ENCODE measurements at regions not wholly inside any gene's neighbourhood (a gene's known extent, or its start where the extent isn't known, plus 50 kb on each side); places are given as distances from the start of the nearest gene placed in this dataset.

GRCh38 chr6:8177721-8178120, 75.4 kb upstream of the EEF1E1 start:
- TF ChIP-seq, protein P1, sequence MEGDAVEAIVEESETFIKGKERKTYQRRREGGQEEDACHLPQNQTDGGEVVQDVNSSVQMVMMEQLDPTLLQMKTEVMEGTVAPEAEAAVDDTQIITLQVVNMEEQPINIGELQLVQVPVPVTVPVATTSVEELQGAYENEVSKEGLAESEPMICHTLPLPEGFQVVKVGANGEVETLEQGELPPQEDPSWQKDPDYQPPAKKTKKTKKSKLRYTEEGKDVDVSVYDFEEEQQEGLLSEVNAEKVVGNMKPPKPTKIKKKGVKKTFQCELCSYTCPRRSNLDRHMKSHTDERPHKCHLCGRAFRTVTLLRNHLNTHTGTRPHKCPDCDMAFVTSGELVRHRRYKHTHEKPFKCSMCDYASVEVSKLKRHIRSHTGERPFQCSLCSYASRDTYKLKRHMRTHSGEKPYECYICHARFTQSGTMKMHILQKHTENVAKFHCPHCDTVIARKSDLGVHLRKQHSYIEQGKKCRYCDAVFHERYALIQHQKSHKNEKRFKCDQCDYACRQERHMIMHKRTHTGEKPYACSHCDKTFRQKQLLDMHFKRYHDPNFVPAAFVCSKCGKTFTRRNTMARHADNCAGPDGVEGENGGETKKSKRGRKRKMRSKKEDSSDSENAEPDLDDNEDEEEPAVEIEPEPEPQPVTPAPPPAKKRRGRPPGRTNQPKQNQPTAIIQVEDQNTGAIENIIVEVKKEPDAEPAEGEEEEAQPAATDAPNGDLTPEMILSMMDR (IDR thresholded peaks at IDR 0.05 in 4 of 5, conservative IDR thresholded peaks at IDR 0.05 in 1 of 5), result no peak
- no peak for TF ChIP-seq POLR2A (IDR thresholded peaks at IDR 0.05)
- ATAC-seq, result no peak
- H3K4me1 ChIP-seq, result no peaks in the 10 kb centered on the region
- intact Hi-C loops (cut with DNase I; ENCODE audit: low total_unique reads) (no loop called here), in situ Hi-C loops (cut with MboI; ENCODE audit: low sequenced_read_pairs in 4 of 4) (no loop called here)
- no peak for DNase-seq
- H3K4me3 ChIP-seq, result no peak overlapping the region
- no peaks in the 10 kb centered on the region for H3K36me3 ChIP-seq
- no peak overlapping the region for H3K27ac ChIP-seq
- no peaks in the 10 kb centered on the region for H3K9me3 ChIP-seq
- H3K27me3 ChIP-seq, result no peaks in the 10 kb centered on the region

DNA sequence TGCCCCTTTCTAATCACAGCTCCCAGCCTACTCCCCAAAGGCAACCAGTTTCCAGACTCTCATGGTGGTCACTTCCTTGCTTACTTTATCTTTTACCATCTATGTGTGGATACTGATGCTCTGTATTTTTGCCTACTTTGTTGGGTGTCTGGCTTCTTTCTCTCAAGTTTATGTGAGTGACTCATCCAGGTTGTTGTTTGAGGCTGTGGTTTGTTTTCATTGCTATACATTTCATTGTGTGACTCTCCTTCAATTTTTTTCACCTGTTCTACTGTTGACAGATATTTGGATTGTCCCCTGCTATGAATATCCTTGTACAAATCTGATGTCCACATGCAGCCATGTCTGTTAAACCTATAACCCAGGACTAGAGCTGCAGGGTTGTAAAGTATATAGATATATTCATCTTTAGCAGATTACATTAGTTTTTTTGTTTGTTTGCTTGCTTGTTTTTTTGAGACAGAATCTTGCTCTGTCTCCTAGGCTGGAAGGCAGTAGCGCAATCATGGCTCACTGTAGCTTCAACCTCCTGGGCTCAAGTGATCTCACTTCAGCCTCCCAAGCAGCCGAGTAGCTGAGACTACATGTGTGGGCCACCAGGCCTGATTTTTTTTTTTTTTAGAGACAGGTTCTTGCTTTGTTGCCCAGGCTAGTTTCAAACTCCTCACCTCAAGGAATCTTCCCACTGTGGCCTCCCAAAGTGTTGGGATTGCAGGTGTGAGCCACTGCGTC, 72.9 kb upstream of the EEF1E1 start:
- no peak overlapping the region for H3K27ac ChIP-seq
- H3K27me3 ChIP-seq, result no peaks in the 10 kb centered on the region
- in situ Hi-C loops (cut with MboI; ENCODE audit: low sequenced_read_pairs in 4 of 4), result no loop called here
- TF ChIP-seq, protein P1 (IDR thresholded peaks at IDR 0.05 in 4 of 5, conservative IDR thresholded peaks at IDR 0.05 in 1 of 5), result no peak
- TF ChIP-seq POLR2A (IDR thresholded peaks at IDR 0.05), result no peak
- H3K4me3 ChIP-seq, result no peak overlapping the region
- no peaks in the 10 kb centered on the region for H3K4me1 ChIP-seq
- H3K36me3 ChIP-seq, result no peaks in the 10 kb centered on the region
- H3K9me3 ChIP-seq, result no peaks in the 10 kb centered on the region
- DNase-seq (no peak), ATAC-seq (no peak)
- intact Hi-C loops (cut with DNase I; ENCODE audit: low total_unique reads), result no loop called here

- intact Hi-C loops (cut with DNase I; ENCODE audit: low total_unique reads), result no loop called here
- H3K9me3 ChIP-seq, result no peaks in the 10 kb centered on the region
- in situ Hi-C loops (cut with MboI; ENCODE audit: low sequenced_read_pairs in 4 of 4), result no loop called here
- no peak for TF ChIP-seq POLR2A (IDR thresholded peaks at IDR 0.05)
- TF ChIP-seq, protein P1 (IDR thresholded peaks at IDR 0.05 in 4 of 5, conservative IDR thresholded peaks at IDR 0.05 in 1 of 5), result no peak
- DNase-seq (no peak), ATAC-seq (no peak)
- no peaks in the 10 kb centered on the region for H3K27me3 ChIP-seq
- H3K4me3 ChIP-seq, result no peak overlapping the region
- H3K27ac ChIP-seq, result no peak overlapping the region
- no peaks in the 10 kb centered on the region for H3K4me1 ChIP-seq
- H3K36me3 ChIP-seq, result no peaks in the 10 kb centered on the region
These were observed 72.2 kb upstream of the EEF1E1 start for GRCh38 chr6:8174571-8174970.

DNA sequence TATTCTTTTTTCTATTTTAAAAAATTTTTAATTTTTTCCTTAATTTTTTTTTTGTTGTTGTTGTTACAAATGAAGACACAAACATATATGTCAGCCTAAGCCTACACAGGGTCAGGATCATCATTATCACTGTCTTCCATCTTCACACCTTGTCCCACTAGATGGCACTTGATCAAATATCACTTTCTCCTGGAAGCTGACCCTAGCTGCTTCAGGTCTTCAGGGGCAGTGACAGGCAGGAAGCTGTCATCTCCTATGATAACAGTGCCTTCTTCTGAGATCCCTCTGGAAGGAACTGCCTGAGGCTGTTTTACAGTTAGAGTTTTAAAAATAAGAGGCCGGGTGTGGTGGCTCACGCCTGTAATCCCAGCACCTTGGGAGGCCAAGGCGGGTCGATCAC, 70.2 kb upstream of the EEF1E1 start:
- H3K4me1 ChIP-seq, result no peaks in the 10 kb centered on the region
- no peaks in the 10 kb centered on the region for H3K27me3 ChIP-seq
- in situ Hi-C loops (cut with MboI; ENCODE audit: low sequenced_read_pairs in 4 of 4), result no loop called here
- H3K27ac ChIP-seq, result no peak overlapping the region
- H3K4me3 ChIP-seq, result no peak overlapping the region
- no peaks in the 10 kb centered on the region for H3K36me3 ChIP-seq
- no peak for DNase-seq
- no peaks in the 10 kb centered on the region for H3K9me3 ChIP-seq
- no peak for ATAC-seq
- TF ChIP-seq POLR2A (IDR thresholded peaks at IDR 0.05), result no peak
- TF ChIP-seq, protein P1 (IDR thresholded peaks at IDR 0.05 in 4 of 5, conservative IDR thresholded peaks at IDR 0.05 in 1 of 5), result no peak
- intact Hi-C loops (cut with DNase I; ENCODE audit: low total_unique reads), result no loop called here

DNA sequence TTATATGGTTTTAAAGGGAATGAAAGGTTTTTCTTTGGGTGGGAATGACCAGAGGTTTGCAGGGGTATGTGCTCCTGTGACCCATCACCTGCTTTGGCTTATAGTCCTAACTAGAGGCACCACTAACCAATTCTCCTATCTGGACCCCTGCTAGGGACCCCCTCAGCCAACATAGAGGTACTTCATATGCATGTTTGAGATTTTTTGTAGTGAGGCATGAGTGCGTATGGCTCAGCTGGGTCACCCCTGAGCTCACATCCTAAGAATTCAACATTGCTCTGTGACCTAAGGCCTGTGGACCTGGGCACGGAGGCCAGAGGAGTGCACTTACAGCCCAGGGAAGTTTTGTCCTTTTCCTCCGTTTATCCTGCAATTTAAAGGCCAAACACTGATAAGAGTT, 68.4 kb upstream of the EEF1E1 start:
- H3K4me3 ChIP-seq, result no peak overlapping the region
- TF ChIP-seq, protein P1 (IDR thresholded peaks at IDR 0.05 in 4 of 5, conservative IDR thresholded peaks at IDR 0.05 in 1 of 5), result no peak
- no peak for TF ChIP-seq POLR2A (IDR thresholded peaks at IDR 0.05)
- H3K9me3 ChIP-seq, result no peaks in the 10 kb centered on the region
- no peak overlapping the region for H3K27ac ChIP-seq
- no peaks in the 10 kb centered on the region for H3K4me1 ChIP-seq
- no peaks in the 10 kb centered on the region for H3K36me3 ChIP-seq
- DNase-seq (no peak), ATAC-seq (no peak)
- no peaks in the 10 kb centered on the region for H3K27me3 ChIP-seq
- intact Hi-C loops (cut with DNase I; ENCODE audit: low total_unique reads), result no loop called here
- in situ Hi-C loops (cut with MboI; ENCODE audit: low sequenced_read_pairs in 4 of 4), result no loop called here
